NT2/D1 (cell line): ENCODE measurements at regions not wholly inside any gene's neighbourhood (a gene's known extent, or its start where the extent isn't known, plus 50 kb on each side); places are given as distances from the start of the nearest gene placed in this dataset.

Experiments
- SUZ12 ChIP-seq: IDR thresholded peaks from 2 replicates; pipeline ENCODE4 v1.6.1; 2011; ENCODE audit not compliant: insufficient read length, insufficient read depth; ENCODE audit errors: extremely low read depth
- ZNF274 ChIP-seq: IDR thresholded peaks from 2 replicates; pipeline ENCODE4 v1.6.1; 2011; ENCODE audit warnings: mild to moderate bottlenecking, low read depth, low read length

GRCh38 chr17:31674305-31674704, 184.7 kb downstream of the COPRS start:
- no peak for TF ChIP-seq SUZ12
- TF ChIP-seq ZNF274, result no peak
